ENCODE measurements at regions not wholly inside any gene's neighbourhood (a gene's known extent, or its start where the extent isn't known, plus 50 kb on each side); places are given as distances from the start of the nearest gene placed in this dataset.

DNA sequence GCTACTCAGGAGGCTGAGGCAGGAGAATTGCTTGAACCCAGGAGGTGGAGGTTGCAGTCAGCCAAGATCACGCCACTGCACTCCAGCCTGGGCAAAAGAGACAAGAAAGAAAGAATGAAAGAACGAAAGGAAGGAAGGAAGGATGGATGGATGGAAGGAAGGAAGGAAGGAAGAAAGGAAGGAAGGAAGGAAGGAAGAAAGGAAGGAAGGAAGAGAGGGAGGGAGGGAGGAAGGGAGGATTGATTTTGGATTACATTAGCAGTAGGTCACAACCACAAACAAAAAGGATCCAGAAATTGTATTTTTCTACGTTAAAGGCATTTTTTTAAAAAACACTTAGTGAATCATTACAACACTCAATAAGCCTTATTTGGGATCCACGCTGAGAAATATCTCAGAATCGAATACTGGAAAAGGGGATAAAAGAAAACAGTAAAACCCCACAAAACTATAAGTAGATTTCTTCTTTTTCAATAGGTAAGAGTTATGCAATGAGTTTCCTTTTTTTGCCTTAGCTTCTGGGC, 136.9 kb upstream of the FREM1 start:
- H3K4me3 ChIP-seq (ENCODE audit: low read depth, low read length, poor library complexity, severe bottlenecking) = no peak overlapping the region
- H3K9me3 ChIP-seq (ENCODE audit: low read depth, low read length, poor library complexity, severe bottlenecking) = no peaks in the 10 kb centered on the region
- no peak for TF ChIP-seq EZH2 (IDR thresholded peaks at IDR 0.05; ENCODE audit: borderline replicate concordance, low read depth, low read length, poor library complexity, severe bottlenecking)
- BruUV-seq (replicated peaks) = no TSS peak
- ChIA-PET POLR2A (ENCODE audit: low non-redundant PET) (no interaction called here), CTCF (no interaction called here)
- H3K27me3 ChIP-seq (replicated peaks; ENCODE audit: insufficient read depth, low read depth, low read length, poor library complexity) = no peaks in the 10 kb centered on the region
- no peaks in the 10 kb centered on the region for H3K36me3 ChIP-seq (ENCODE audit: insufficient read depth, low read length, poor library complexity, severe bottlenecking)
- intact Hi-C loops (cut with micrococcal nuclease; ENCODE audit: unreplicated experiment) = loop anchor here (5.0 kb wide), 1 partner anchor 90 kb away; no protein-coding TSS in a partner anchor
- peak; percentile 55 for DNase-seq (ENCODE audit: low spot score)
- peak overlapping the region; percentile 74 for H3K27ac ChIP-seq (ENCODE audit: low read depth, low read length, poor library complexity, severe bottlenecking)
- H3K4me1 ChIP-seq (ENCODE audit: insufficient read depth, low read length, poor library complexity, severe bottlenecking) = peaks cover 18% of the 10 kb centered on the region

DNA sequence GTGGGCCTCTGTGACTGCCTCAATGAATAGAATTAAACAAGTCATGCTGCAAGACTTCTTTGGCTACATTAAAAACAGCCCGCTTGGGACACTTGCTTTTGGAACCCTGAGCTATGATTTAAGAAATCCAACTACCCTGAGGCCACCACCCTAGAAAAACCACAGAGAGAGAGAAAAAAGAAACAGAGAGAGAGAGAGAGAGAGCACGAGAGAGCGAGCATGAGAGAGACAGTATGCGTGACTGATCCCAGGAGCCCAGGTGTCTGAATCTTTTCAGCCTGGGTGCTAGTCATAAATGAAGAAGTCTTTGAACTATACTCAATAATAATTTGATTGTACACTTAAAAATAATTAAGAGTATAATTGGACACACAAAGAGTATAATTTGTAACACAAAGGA, 123.1 kb upstream of the FREM1 start:
- Histone ChIP-seq H3K9me3 (ENCODE audit: low read depth, low read length, poor library complexity, severe bottlenecking) (no peaks in the 10 kb centered on the region), H3K4me1 (ENCODE audit: insufficient read depth, low read length, poor library complexity, severe bottlenecking) (no peaks in the 10 kb centered on the region), H3K36me3 (ENCODE audit: insufficient read depth, low read length, poor library complexity, severe bottlenecking) (no peaks in the 10 kb centered on the region), H3K4me3 (ENCODE audit: low read depth, low read length, poor library complexity, severe bottlenecking) (no peak overlapping the region), H3K27me3 (replicated peaks; ENCODE audit: insufficient read depth, low read depth, low read length, poor library complexity) (no peaks in the 10 kb centered on the region), H3K27ac (ENCODE audit: low read depth, low read length, poor library complexity, severe bottlenecking) (no peak overlapping the region)
- TF ChIP-seq, protein P1, sequence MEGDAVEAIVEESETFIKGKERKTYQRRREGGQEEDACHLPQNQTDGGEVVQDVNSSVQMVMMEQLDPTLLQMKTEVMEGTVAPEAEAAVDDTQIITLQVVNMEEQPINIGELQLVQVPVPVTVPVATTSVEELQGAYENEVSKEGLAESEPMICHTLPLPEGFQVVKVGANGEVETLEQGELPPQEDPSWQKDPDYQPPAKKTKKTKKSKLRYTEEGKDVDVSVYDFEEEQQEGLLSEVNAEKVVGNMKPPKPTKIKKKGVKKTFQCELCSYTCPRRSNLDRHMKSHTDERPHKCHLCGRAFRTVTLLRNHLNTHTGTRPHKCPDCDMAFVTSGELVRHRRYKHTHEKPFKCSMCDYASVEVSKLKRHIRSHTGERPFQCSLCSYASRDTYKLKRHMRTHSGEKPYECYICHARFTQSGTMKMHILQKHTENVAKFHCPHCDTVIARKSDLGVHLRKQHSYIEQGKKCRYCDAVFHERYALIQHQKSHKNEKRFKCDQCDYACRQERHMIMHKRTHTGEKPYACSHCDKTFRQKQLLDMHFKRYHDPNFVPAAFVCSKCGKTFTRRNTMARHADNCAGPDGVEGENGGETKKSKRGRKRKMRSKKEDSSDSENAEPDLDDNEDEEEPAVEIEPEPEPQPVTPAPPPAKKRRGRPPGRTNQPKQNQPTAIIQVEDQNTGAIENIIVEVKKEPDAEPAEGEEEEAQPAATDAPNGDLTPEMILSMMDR (conservative IDR thresholded peaks at IDR 0.05; ENCODE audit: low read depth, low read length) = no peak
- no peak for TF ChIP-seq EZH2 (IDR thresholded peaks at IDR 0.05; ENCODE audit: borderline replicate concordance, low read depth, low read length, poor library complexity, severe bottlenecking)
- intact Hi-C loops (cut with micrococcal nuclease; ENCODE audit: unreplicated experiment) = no loop called here
- ChIA-PET CTCF (no interaction called here), POLR2A (ENCODE audit: low non-redundant PET) (no interaction called here)
- no peak for DNase-seq (ENCODE audit: low spot score)
- BruUV-seq (replicated peaks) = no TSS peak

DNA sequence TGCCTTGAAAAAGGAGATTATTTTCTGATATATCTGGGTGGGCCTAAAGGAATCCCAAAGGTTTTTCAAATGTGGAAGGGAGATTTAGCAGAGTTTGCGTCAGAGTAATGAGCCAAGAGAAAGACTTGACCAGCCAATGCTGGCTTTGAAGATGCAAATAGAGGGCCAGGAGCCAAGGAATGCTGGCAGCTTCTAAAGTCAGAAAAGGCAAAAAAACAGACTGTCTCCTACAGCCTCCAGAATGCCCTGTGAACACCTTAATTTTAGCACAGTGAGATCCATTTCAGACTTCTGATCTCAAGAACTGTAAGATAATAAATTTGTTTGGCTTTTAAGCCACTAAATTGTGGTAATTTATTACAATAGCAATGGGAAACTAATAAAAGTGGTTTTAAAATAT, 122.6 kb upstream of the FREM1 start:
- Histone ChIP-seq H3K9me3 (ENCODE audit: low read depth, low read length, poor library complexity, severe bottlenecking) (no peaks in the 10 kb centered on the region), H3K36me3 (ENCODE audit: insufficient read depth, low read length, poor library complexity, severe bottlenecking) (no peaks in the 10 kb centered on the region), H3K27me3 (replicated peaks; ENCODE audit: insufficient read depth, low read depth, low read length, poor library complexity) (no peaks in the 10 kb centered on the region), H3K4me3 (ENCODE audit: low read depth, low read length, poor library complexity, severe bottlenecking) (no peak overlapping the region), H3K4me1 (ENCODE audit: insufficient read depth, low read length, poor library complexity, severe bottlenecking) (no peaks in the 10 kb centered on the region), H3K27ac (ENCODE audit: low read depth, low read length, poor library complexity, severe bottlenecking) (no peak overlapping the region)
- ChIA-PET POLR2A (ENCODE audit: low non-redundant PET) (no interaction called here), CTCF (no interaction called here)
- intact Hi-C loops (cut with micrococcal nuclease; ENCODE audit: unreplicated experiment) = no loop called here
- no TSS peak for BruUV-seq (replicated peaks)
- TF ChIP-seq, protein P1 (conservative IDR thresholded peaks at IDR 0.05; ENCODE audit: low read depth, low read length) = no peak
- no peak for TF ChIP-seq EZH2 (IDR thresholded peaks at IDR 0.05; ENCODE audit: borderline replicate concordance, low read depth, low read length, poor library complexity, severe bottlenecking)
- DNase-seq (ENCODE audit: low spot score) = no peak

DNA sequence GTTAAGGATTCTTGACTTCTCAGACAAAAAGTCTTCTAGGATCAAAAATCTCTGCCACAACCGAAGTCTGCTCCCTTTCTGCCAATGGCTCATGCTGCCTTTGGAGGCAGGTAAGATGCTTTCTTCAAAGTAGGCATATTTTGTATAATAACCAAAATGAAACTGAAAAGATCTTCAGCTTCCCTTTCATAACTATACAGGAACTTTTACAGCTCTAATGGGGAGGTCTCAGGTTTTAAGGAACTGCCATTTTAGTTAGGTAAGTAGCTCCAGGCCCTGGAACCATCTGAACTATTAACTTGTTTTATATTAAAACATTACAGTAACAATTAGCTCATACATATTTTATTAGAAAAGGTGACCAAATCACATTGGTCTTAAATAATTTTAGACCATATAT, 110.9 kb upstream of the FREM1 start:
- no peak overlapping the region for H3K27ac ChIP-seq (ENCODE audit: low read depth, low read length, poor library complexity, severe bottlenecking)
- no peak for DNase-seq (ENCODE audit: low spot score)
- BruUV-seq (replicated peaks) = no TSS peak
- intact Hi-C loops (cut with micrococcal nuclease; ENCODE audit: unreplicated experiment) = no loop called here
- TF ChIP-seq, protein P1 (conservative IDR thresholded peaks at IDR 0.05; ENCODE audit: low read depth, low read length) = no peak
- no peak for TF ChIP-seq EZH2 (IDR thresholded peaks at IDR 0.05; ENCODE audit: borderline replicate concordance, low read depth, low read length, poor library complexity, severe bottlenecking)
- ChIA-PET POLR2A (ENCODE audit: low non-redundant PET) (no interaction called here), CTCF (no interaction called here)
- H3K27me3 ChIP-seq (replicated peaks; ENCODE audit: insufficient read depth, low read depth, low read length, poor library complexity) = no peaks in the 10 kb centered on the region
- no peaks in the 10 kb centered on the region for H3K9me3 ChIP-seq (ENCODE audit: low read depth, low read length, poor library complexity, severe bottlenecking)
- H3K4me1 ChIP-seq (ENCODE audit: insufficient read depth, low read length, poor library complexity, severe bottlenecking) = no peaks in the 10 kb centered on the region
- H3K4me3 ChIP-seq (ENCODE audit: low read depth, low read length, poor library complexity, severe bottlenecking) = no peak overlapping the region
- H3K36me3 ChIP-seq (ENCODE audit: insufficient read depth, low read length, poor library complexity, severe bottlenecking) = no peaks in the 10 kb centered on the region

Data from A673 (cell line).